MM.1S (cell line): ENCODE measurements at regions not wholly inside any gene's neighbourhood (a gene's known extent, or its start where the extent isn't known, plus 50 kb on each side); places are given as distances from the start of the nearest gene placed in this dataset.

Experiments
- EZH2 ChIP-seq: fragments of 300-600 bp; sonication (generic); optimal IDR thresholded peaks from 2 replicates; pipeline ENCODE3; 2017; ENCODE audit warnings: low read depth, mild to moderate bottlenecking, antibody characterized with exemption, low read length, mixed read lengths
- EZH2phosphoT487 ChIP-seq: fragments of 300-600 bp; sonication (generic); IDR thresholded peaks from 2 replicates; pipeline ENCODE4 v1.6.1; 2018; ENCODE audit warnings: antibody characterized with exemption, low read length
- TF ChIP-seq, protein P1 (sequence below): fragments of 300-600 bp; sonication (generic); IDR thresholded peaks from 2 replicates; pipeline ENCODE4 v1.5.1; 2016; ENCODE audit warnings: antibody characterized with exemption, low read length, mixed read lengths

DNA sequence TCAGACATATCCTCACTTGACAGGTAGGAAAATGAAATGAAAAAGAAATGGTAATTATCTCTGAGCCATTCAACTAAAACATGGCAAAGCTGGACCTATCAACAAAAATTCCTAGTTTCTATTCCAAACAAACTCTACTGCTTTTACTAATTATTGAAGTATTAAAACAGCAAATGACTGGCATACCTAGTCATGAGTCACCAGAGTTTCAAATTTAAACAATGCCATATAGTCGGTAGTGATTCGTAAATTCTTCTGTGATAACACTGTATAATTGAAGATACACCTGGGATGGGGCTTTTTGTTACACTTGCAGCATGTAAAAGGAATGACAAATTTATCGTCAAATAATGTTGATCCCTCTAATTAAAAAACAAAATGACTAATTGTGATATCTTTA lies 153.1 kb upstream of the THUMPD2 start:
- TF ChIP-seq, protein P1, sequence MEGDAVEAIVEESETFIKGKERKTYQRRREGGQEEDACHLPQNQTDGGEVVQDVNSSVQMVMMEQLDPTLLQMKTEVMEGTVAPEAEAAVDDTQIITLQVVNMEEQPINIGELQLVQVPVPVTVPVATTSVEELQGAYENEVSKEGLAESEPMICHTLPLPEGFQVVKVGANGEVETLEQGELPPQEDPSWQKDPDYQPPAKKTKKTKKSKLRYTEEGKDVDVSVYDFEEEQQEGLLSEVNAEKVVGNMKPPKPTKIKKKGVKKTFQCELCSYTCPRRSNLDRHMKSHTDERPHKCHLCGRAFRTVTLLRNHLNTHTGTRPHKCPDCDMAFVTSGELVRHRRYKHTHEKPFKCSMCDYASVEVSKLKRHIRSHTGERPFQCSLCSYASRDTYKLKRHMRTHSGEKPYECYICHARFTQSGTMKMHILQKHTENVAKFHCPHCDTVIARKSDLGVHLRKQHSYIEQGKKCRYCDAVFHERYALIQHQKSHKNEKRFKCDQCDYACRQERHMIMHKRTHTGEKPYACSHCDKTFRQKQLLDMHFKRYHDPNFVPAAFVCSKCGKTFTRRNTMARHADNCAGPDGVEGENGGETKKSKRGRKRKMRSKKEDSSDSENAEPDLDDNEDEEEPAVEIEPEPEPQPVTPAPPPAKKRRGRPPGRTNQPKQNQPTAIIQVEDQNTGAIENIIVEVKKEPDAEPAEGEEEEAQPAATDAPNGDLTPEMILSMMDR: no peak
- TF ChIP-seq EZH2 (no peak), EZH2phosphoT487 (no peak)
